ENCODE measurements at regions not wholly inside any gene's neighbourhood (a gene's known extent, or its start where the extent isn't known, plus 50 kb on each side); places are given as distances from the start of the nearest gene placed in this dataset.

DNA sequence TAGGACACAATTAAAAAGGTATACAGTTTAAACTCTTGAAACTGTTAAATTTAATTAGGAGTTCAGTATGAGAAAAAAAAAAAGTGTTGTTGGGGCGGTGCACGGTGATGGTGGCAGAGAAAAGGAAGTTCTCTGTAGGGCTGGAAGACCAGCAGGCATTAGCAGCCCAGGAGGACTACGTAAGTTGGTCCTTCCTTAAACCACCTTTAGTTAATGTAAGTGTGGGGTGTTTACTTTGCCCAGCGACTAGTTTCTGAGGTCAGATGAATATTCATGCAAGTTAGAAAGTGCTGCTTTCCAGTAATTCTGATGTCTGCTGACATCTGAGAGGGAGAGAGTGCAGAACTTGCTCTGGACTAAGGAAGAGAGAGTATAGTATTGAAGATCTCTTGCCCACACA, 54.9 kb downstream of the NKX2-1 start:
- H3K27ac Mint-ChIP-seq, result no peak overlapping the region
- H3K4me1 Mint-ChIP-seq (ENCODE audit: low read depth), result no peaks in the 10 kb centered on the region
- no peak overlapping the region for H3K4me3 Mint-ChIP-seq
- H3K36me3 Mint-ChIP-seq (ENCODE audit: low read depth), result no peaks in the 10 kb centered on the region
- H3K27me3 Mint-ChIP-seq (ENCODE audit: insufficient read depth), result peaks cover 2% of the 10 kb centered on the region
- no peak for DNase-seq (ENCODE audit: low spot score)
- no peaks in the 10 kb centered on the region for H3K9me3 Mint-ChIP-seq
- intact Hi-C loops (cut with micrococcal nuclease), result no loop called here

GRCh38 chr14:36462890-36463289, 57.1 kb downstream of the NKX2-1 start:
- no peak for DNase-seq (ENCODE audit: low spot score)
- intact Hi-C loops (cut with micrococcal nuclease), result no loop called here
- H3K36me3 Mint-ChIP-seq (ENCODE audit: low read depth), result no peaks in the 10 kb centered on the region

DNA sequence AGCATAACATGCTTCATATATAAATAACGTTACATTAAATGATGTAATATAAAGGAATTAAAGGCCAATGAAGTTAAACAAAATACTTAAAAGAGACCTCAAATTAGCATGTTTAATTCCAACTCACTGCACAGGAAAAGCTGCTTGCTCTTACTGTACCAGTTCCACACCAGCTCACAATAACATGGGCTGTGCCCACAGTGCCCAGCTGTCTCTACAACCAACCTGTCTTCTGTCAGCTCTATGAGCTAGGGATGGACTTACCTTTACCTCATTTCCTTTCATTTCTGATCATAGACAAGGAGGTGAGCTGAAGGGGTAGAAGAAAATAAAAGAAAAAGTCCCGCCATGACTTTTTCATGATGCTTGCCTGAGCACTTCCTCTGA, 64.8 kb downstream of the NKX2-1 start:
- Mint-ChIP-seq H3K4me1 (ENCODE audit: low read depth) (no peaks in the 10 kb centered on the region), H3K4me3 (no peak overlapping the region), H3K36me3 (ENCODE audit: low read depth) (no peaks in the 10 kb centered on the region), H3K9me3 (no peaks in the 10 kb centered on the region), H3K27ac (no peak overlapping the region), H3K27me3 (ENCODE audit: insufficient read depth) (peaks cover 3% of the 10 kb centered on the region)
- DNase-seq (ENCODE audit: low spot score), result no peak
- intact Hi-C loops (cut with micrococcal nuclease), result no loop called here

More at GRCh38 chr14:36462890-36463289, 57.1 kb downstream of the NKX2-1 start:
- Mint-ChIP-seq H3K4me3 (no peak overlapping the region), H3K9me3 (no peaks in the 10 kb centered on the region), H3K27ac (no peak overlapping the region), H3K27me3 (ENCODE audit: insufficient read depth) (peaks cover 2% of the 10 kb centered on the region), H3K4me1 (ENCODE audit: low read depth) (no peaks in the 10 kb centered on the region)

GRCh38 chr14:36454599-36455240, 65.3 kb downstream of the NKX2-1 start:
- Mint-ChIP-seq H3K9me3 (no peaks in the 10 kb centered on the region), H3K4me1 (ENCODE audit: low read depth) (no peaks in the 10 kb centered on the region), H3K27me3 (ENCODE audit: insufficient read depth) (peaks cover 3% of the 10 kb centered on the region), H3K27ac (no peak overlapping the region), H3K4me3 (no peak overlapping the region), H3K36me3 (ENCODE audit: low read depth) (no peaks in the 10 kb centered on the region)
- intact Hi-C loops (cut with micrococcal nuclease), result no loop called here
- DNase-seq (ENCODE audit: low spot score), result no peak

DNA sequence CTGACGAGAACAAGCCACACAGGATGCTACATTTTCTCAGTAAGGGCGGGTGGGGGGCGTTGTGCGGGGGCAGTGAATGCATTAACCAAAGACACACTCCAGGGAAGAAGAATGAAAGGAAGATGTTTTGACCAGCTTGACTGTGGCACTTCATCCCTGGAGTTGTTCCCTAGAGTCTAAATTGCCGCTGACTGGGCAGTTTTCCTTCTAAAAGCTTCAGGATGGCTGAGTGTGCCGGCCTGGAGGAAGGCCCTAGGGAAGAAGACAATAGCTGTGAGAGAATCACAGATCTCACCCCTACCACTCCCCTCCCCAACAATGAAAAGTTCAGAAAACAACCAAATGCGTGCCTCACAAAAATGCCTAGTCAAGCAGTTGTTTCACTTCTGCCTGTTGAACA, 67.2 kb downstream of the NKX2-1 start:
- Mint-ChIP-seq H3K27me3 (ENCODE audit: insufficient read depth) (peaks cover 3% of the 10 kb centered on the region), H3K4me3 (no peak overlapping the region), H3K27ac (no peak overlapping the region), H3K4me1 (ENCODE audit: low read depth) (no peaks in the 10 kb centered on the region), H3K9me3 (no peaks in the 10 kb centered on the region), H3K36me3 (ENCODE audit: low read depth) (no peaks in the 10 kb centered on the region)
- intact Hi-C loops (cut with micrococcal nuclease), result no loop called here
- no peak for DNase-seq (ENCODE audit: low spot score)

GRCh38 chr14:36451310-36452065, 68.5 kb downstream of the NKX2-1 start:
- no peak for DNase-seq (ENCODE audit: low spot score)
- Mint-ChIP-seq H3K27ac (no peak overlapping the region), H3K9me3 (no peaks in the 10 kb centered on the region), H3K4me1 (ENCODE audit: low read depth) (no peaks in the 10 kb centered on the region), H3K4me3 (no peak overlapping the region), H3K27me3 (ENCODE audit: insufficient read depth) (peaks cover 1% of the 10 kb centered on the region), H3K36me3 (ENCODE audit: low read depth) (no peaks in the 10 kb centered on the region)
- intact Hi-C loops (cut with micrococcal nuclease), result no loop called here

DNA sequence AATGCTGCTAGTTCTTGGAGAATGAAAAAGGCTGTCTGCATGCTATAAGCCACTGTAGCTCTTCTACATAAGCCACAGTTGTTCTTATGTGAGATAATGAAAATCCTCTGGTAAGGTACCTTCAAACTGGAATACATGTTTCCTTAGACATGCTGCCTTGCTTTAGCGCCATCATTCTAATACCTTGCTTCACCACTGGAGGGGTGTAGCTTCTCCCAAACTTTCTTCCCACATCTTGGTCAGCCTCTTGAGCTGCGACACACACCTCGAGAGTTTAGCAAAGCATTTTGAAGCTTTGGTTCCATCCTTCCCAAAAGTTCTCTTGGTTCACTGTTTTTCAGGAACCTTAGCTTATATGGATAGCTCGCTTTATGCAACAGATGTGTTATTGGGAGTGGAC, 69.5 kb downstream of the NKX2-1 start:
- Mint-ChIP-seq H3K36me3 (ENCODE audit: low read depth) (no peaks in the 10 kb centered on the region), H3K27ac (no peak overlapping the region), H3K4me3 (no peak overlapping the region), H3K4me1 (ENCODE audit: low read depth) (no peaks in the 10 kb centered on the region), H3K27me3 (ENCODE audit: insufficient read depth) (no peaks in the 10 kb centered on the region), H3K9me3 (no peaks in the 10 kb centered on the region)
- DNase-seq (ENCODE audit: low spot score), result no peak
- intact Hi-C loops (cut with micrococcal nuclease), result no loop called here

- intact Hi-C loops (cut with micrococcal nuclease), result no loop called here
- DNase-seq (ENCODE audit: low spot score), result no peak
- no peaks in the 10 kb centered on the region for H3K27me3 Mint-ChIP-seq (ENCODE audit: insufficient read depth)
Observed at GRCh38 chr14:36449903-36450302, 70.1 kb downstream of the NKX2-1 start.

DNA sequence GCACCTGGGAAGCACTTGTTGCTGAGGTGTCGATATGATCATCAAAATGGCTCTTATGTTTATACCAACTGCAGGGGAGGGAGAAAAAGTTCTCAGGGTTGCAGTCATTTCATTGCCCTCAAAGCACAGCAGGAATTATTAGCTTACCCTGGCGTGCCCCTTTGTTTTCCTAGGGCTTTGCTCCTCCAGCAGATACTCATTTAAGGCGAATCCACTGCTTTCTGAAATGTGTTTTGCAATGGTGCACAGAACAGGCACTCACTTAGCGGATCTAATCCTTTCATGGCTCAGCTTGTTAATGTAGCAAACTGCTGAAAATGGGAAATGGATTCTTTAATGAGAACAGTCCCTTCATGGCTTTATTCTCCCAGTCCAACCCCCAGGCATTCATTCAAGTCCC, 76.7 kb downstream of the NKX2-1 start:
- H3K4me3 Mint-ChIP-seq, result no peak overlapping the region
- no peaks in the 10 kb centered on the region for H3K9me3 Mint-ChIP-seq
- H3K36me3 Mint-ChIP-seq (ENCODE audit: low read depth), result no peaks in the 10 kb centered on the region
- no peak overlapping the region for H3K27ac Mint-ChIP-seq
- no peaks in the 10 kb centered on the region for H3K4me1 Mint-ChIP-seq (ENCODE audit: low read depth)
- peaks cover 5% of the 10 kb centered on the region for H3K27me3 Mint-ChIP-seq (ENCODE audit: insufficient read depth)
- intact Hi-C loops (cut with micrococcal nuclease), result no loop called here
- DNase-seq (ENCODE audit: low spot score), result no peak

More at GRCh38 chr14:36449903-36450302, 70.1 kb downstream of the NKX2-1 start:
- Mint-ChIP-seq H3K27ac (no peak overlapping the region), H3K9me3 (no peaks in the 10 kb centered on the region), H3K36me3 (ENCODE audit: low read depth) (no peaks in the 10 kb centered on the region), H3K4me1 (ENCODE audit: low read depth) (no peaks in the 10 kb centered on the region), H3K4me3 (no peak overlapping the region)

DNA sequence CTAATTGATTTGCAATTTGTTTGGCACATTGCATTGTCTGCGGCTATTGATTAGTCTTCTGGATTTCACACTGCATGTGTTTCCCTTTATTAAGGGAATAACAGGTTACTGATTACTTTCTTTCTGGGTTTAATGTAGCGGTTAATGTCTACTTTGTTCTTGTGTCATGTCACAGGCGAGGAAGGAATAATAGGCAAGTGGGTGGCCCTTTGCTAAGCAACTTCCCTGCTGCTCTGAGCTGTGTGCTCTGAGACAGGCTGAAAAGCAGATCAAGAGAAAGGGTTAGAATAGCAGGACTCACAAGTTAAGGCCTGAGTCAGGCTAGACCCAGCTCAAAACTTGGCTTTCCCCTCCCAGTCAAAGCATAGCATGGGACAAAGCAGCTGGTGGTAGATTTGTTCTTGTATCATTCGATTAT, 77.2 kb downstream of the NKX2-1 start:
- Mint-ChIP-seq H3K27me3 (ENCODE audit: insufficient read depth) (peaks cover 5% of the 10 kb centered on the region), H3K4me3 (no peak overlapping the region), H3K9me3 (no peaks in the 10 kb centered on the region), H3K27ac (no peak overlapping the region), H3K36me3 (ENCODE audit: low read depth) (no peaks in the 10 kb centered on the region), H3K4me1 (ENCODE audit: low read depth) (no peaks in the 10 kb centered on the region)
- no peak for DNase-seq (ENCODE audit: low spot score)
- intact Hi-C loops (cut with micrococcal nuclease), result no loop called here

GRCh38 chr14:36441283-36441682, 78.7 kb downstream of the NKX2-1 start:
- intact Hi-C loops (cut with micrococcal nuclease), result no loop called here
- no peaks in the 10 kb centered on the region for H3K4me1 Mint-ChIP-seq (ENCODE audit: low read depth)
- H3K27ac Mint-ChIP-seq, result no peak overlapping the region
- peaks cover 5% of the 10 kb centered on the region for H3K27me3 Mint-ChIP-seq (ENCODE audit: insufficient read depth)
- DNase-seq (ENCODE audit: low spot score), result no peak
- H3K4me3 Mint-ChIP-seq, result no peak overlapping the region
- H3K9me3 Mint-ChIP-seq, result no peaks in the 10 kb centered on the region
- H3K36me3 Mint-ChIP-seq (ENCODE audit: low read depth), result no peaks in the 10 kb centered on the region

DNA sequence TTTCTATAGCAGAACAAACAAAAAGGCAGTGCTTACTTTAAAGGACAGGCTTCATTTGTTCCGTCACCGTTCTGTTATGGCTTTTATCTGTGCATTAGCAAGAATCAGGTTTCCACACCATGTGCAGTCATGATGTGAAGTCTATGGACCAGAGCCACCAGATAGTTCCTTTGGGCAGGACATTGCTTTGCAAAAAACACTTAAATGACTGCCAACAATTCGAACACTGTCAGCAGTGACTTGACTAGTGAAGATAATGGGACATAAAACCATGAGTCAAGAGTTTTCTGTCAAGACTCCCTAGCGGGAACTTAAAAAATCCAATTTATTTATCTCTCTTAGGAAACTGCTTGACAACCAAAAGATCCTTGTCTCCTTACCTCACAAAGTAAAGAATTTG, 80.3 kb downstream of the NKX2-1 start:
- Mint-ChIP-seq H3K36me3 (ENCODE audit: low read depth) (no peaks in the 10 kb centered on the region), H3K9me3 (no peaks in the 10 kb centered on the region), H3K4me1 (ENCODE audit: low read depth) (no peaks in the 10 kb centered on the region), H3K4me3 (no peak overlapping the region), H3K27me3 (ENCODE audit: insufficient read depth) (peaks cover 5% of the 10 kb centered on the region), H3K27ac (no peak overlapping the region)
- no peak for DNase-seq (ENCODE audit: low spot score)
- intact Hi-C loops (cut with micrococcal nuclease), result no loop called here

DNA sequence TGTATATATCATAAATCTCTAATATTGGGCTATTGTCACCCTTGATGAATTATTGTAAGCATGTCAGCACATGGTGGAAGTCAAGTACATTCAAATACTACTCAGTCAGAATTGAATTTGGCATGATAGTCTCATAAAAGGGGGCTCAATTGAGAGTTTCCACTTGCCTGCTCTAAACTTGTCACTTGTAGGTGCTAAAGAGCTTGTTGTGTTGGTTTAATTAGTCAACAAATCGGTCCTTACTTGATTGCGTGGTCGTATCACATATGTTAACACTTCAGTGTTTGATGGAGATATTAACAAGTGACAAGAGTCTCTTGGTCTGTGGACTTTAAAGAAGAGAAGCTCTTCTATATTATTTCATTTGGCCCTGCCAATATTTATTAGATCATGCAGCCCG, 81.1 kb downstream of the NKX2-1 start:
- H3K4me3 Mint-ChIP-seq, result no peak overlapping the region
- no peak for DNase-seq (ENCODE audit: low spot score)
- H3K27ac Mint-ChIP-seq, result no peak overlapping the region
- no peaks in the 10 kb centered on the region for H3K4me1 Mint-ChIP-seq (ENCODE audit: low read depth)
- intact Hi-C loops (cut with micrococcal nuclease), result no loop called here
- no peaks in the 10 kb centered on the region for H3K9me3 Mint-ChIP-seq
- no peaks in the 10 kb centered on the region for H3K36me3 Mint-ChIP-seq (ENCODE audit: low read depth)
- peaks cover 5% of the 10 kb centered on the region for H3K27me3 Mint-ChIP-seq (ENCODE audit: insufficient read depth)
